ENCODE measurements at regions not wholly inside any gene's neighbourhood (a gene's known extent, or its start where the extent isn't known, plus 50 kb on each side); places are given as distances from the start of the nearest gene placed in this dataset.

DNA sequence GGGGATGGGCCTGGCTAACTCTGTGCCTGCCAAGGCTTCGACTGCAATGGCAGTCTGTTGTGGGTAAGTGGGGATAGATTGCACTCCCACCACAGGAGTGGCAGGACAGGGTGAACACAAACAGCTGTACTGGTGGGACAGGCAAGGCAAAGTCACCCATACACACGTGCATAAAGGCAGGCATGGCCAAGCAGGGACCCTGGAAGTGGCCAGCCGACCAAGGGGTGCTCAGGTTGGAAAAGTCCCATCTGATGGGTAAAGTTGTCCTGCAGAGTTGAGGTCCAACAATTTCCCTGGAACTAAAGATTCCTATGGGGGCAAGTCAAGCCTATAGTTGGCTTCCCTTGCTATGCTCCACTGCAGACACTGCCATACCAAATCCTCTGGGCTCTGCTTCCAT, 1961.9 kb upstream of the ADGRL3 start:
- ChIA-PET CTCF (no interaction called here), POLR2A (ENCODE audit: low non-redundant PET) (no interaction called here)
- intact Hi-C loops (cut with micrococcal nuclease; ENCODE audit: unreplicated experiment), result no loop called here
- no peak for TF ChIP-seq EZH2 (IDR thresholded peaks at IDR 0.05; ENCODE audit: borderline replicate concordance, low read depth, low read length, poor library complexity, severe bottlenecking)
- TF ChIP-seq, protein P1, sequence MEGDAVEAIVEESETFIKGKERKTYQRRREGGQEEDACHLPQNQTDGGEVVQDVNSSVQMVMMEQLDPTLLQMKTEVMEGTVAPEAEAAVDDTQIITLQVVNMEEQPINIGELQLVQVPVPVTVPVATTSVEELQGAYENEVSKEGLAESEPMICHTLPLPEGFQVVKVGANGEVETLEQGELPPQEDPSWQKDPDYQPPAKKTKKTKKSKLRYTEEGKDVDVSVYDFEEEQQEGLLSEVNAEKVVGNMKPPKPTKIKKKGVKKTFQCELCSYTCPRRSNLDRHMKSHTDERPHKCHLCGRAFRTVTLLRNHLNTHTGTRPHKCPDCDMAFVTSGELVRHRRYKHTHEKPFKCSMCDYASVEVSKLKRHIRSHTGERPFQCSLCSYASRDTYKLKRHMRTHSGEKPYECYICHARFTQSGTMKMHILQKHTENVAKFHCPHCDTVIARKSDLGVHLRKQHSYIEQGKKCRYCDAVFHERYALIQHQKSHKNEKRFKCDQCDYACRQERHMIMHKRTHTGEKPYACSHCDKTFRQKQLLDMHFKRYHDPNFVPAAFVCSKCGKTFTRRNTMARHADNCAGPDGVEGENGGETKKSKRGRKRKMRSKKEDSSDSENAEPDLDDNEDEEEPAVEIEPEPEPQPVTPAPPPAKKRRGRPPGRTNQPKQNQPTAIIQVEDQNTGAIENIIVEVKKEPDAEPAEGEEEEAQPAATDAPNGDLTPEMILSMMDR (conservative IDR thresholded peaks at IDR 0.05; ENCODE audit: low read depth, low read length), result no peak
- H3K9me3 ChIP-seq (ENCODE audit: low read depth, low read length, poor library complexity, severe bottlenecking), result no peaks in the 10 kb centered on the region
- H3K36me3 ChIP-seq (ENCODE audit: insufficient read depth, low read length, poor library complexity, severe bottlenecking), result no peaks in the 10 kb centered on the region
- H3K4me3 ChIP-seq (ENCODE audit: low read depth, low read length, poor library complexity, severe bottlenecking), result no peak overlapping the region
- H3K4me1 ChIP-seq (ENCODE audit: insufficient read depth, low read length, poor library complexity, severe bottlenecking), result no peaks in the 10 kb centered on the region
- BruUV-seq (replicated peaks), result no TSS peak
- no peaks in the 10 kb centered on the region for H3K27me3 ChIP-seq (replicated peaks; ENCODE audit: insufficient read depth, low read depth, low read length, poor library complexity)
- no peak for DNase-seq (ENCODE audit: low spot score)
- no peak overlapping the region for H3K27ac ChIP-seq (ENCODE audit: low read depth, low read length, poor library complexity, severe bottlenecking)

DNA sequence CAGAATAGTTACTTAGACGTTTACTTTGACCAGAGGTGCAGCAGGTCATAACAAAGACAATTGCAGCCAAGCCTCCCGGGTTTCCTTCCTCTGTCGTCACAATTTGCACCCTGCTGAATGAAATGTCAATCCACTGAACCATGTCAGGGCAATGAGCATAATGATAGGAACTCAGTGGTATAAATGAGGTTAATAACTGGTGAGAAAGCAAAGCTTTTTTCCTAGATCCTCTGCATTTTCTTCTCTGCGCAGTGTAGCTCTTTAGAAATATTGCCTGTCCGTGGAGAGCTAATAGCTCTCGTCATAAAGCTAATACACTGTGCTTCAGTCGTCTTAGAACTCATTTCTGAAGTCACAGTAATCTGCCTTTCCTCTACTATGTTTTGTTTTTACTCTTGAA, 1960.1 kb upstream of the ADGRL3 start:
- TF ChIP-seq EZH2 (IDR thresholded peaks at IDR 0.05; ENCODE audit: borderline replicate concordance, low read depth, low read length, poor library complexity, severe bottlenecking), result no peak
- TF ChIP-seq, protein P1 (conservative IDR thresholded peaks at IDR 0.05; ENCODE audit: low read depth, low read length), result no peak
- intact Hi-C loops (cut with micrococcal nuclease; ENCODE audit: unreplicated experiment), result no loop called here
- ChIA-PET POLR2A (ENCODE audit: low non-redundant PET) (no interaction called here), CTCF (no interaction called here)
- DNase-seq (ENCODE audit: low spot score), result no peak
- no peaks in the 10 kb centered on the region for H3K9me3 ChIP-seq (ENCODE audit: low read depth, low read length, poor library complexity, severe bottlenecking)
- no peak overlapping the region for H3K4me3 ChIP-seq (ENCODE audit: low read depth, low read length, poor library complexity, severe bottlenecking)
- H3K27ac ChIP-seq (ENCODE audit: low read depth, low read length, poor library complexity, severe bottlenecking), result no peak overlapping the region
- H3K27me3 ChIP-seq (replicated peaks; ENCODE audit: insufficient read depth, low read depth, low read length, poor library complexity), result no peaks in the 10 kb centered on the region
- no TSS peak for BruUV-seq (replicated peaks)
- no peaks in the 10 kb centered on the region for H3K4me1 ChIP-seq (ENCODE audit: insufficient read depth, low read length, poor library complexity, severe bottlenecking)
- no peaks in the 10 kb centered on the region for H3K36me3 ChIP-seq (ENCODE audit: insufficient read depth, low read length, poor library complexity, severe bottlenecking)

DNA sequence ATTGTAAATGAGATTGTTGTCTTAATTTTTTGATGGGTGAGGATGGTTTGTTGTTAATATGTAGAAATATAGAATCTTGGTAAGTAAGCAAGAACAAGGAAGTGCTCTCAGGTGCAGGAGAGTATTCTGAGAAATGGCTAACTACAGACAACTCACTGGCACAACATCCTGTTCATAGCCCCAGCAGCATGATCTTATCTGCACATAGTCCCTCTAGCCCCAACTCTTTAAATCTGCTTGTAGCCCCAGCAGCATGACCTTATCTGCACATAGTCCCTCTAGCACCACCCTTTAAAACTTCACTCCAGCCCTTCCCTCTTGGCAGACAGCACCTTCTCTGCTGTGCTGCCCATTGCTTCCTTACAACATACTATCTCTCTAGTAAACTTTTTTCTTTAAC, 1957.1 kb upstream of the ADGRL3 start:
- H3K4me1 ChIP-seq (ENCODE audit: insufficient read depth, low read length, poor library complexity, severe bottlenecking), result no peaks in the 10 kb centered on the region
- CTCF ChIA-PET, result no interaction called here
- POLR2A ChIA-PET (ENCODE audit: low non-redundant PET), result no interaction called here
- H3K9me3 ChIP-seq (ENCODE audit: low read depth, low read length, poor library complexity, severe bottlenecking), result no peaks in the 10 kb centered on the region
- no peaks in the 10 kb centered on the region for H3K36me3 ChIP-seq (ENCODE audit: insufficient read depth, low read length, poor library complexity, severe bottlenecking)
- H3K4me3 ChIP-seq (ENCODE audit: low read depth, low read length, poor library complexity, severe bottlenecking), result no peak overlapping the region
- H3K27me3 ChIP-seq (replicated peaks; ENCODE audit: insufficient read depth, low read depth, low read length, poor library complexity), result no peaks in the 10 kb centered on the region
- no TSS peak for BruUV-seq (replicated peaks)
- no peak for DNase-seq (ENCODE audit: low spot score)
- intact Hi-C loops (cut with micrococcal nuclease; ENCODE audit: unreplicated experiment), result no loop called here
- TF ChIP-seq, protein P1 (conservative IDR thresholded peaks at IDR 0.05; ENCODE audit: low read depth, low read length), result no peak
- no peak for TF ChIP-seq EZH2 (IDR thresholded peaks at IDR 0.05; ENCODE audit: borderline replicate concordance, low read depth, low read length, poor library complexity, severe bottlenecking)
- H3K27ac ChIP-seq (ENCODE audit: low read depth, low read length, poor library complexity, severe bottlenecking), result no peak overlapping the region
